ENCODE measurements at regions not wholly inside any gene's neighbourhood (a gene's known extent, or its start where the extent isn't known, plus 50 kb on each side); places are given as distances from the start of the nearest gene placed in this dataset.

- DNase-seq, result no peak
Observed at GRCh38 chr10:29924436-29924835, 134.9 kb downstream of the JCAD start.

DNA sequence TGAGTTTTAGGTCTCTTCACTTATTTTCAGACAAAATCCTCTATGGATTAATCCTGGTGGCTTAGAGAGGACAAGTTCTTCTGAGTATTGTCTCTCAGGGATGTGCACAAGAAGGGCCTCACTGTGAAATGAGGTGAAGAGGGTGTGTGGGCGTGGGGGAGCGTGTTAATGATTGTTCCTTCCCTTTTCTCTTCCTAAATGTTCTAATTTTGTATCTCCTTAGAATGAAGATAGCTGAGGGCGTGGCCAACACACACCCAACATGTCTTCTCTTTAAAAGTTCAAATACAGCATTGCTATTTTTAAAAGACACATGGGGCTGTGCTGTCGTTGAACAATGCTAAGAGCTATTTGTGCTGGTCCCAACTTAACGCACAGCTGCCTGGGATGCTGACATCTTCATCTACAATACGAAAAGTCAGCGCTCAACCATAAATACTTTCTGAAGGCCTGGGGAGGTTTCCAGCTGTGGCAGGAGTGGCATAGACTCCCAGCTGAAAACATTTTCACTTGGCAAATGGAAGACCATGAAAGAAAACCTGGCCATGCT is 135.9 kb downstream of the JCAD start:
- no peak for DNase-seq

DNA sequence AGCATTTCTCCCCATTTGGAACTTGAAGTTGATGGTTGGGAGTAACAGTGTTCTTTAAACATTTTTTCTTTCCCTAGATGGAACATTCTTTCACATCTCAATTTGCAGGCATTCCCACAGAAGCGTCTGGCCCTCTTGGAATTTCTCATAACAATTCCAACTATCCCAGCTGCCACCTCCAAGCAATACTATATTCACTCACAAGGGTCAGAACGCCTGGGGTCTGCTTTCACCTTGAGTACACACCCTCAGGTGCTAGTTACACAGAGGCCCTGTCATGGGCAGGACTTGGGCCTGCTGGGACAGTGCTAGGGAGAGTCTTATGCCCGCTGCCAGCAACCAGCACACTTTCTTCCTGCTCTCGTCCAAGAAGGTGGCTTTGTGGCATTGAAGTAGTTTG is 136.5 kb downstream of the JCAD start:
- DNase-seq, result no peak

- no peak for DNase-seq
Observed at GRCh38 chr10:29922226-29922625, 137.2 kb downstream of the JCAD start.

- no peak for DNase-seq
Observed at GRCh38 chr10:29921071-29921446, 138.3 kb downstream of the JCAD start.

DNA sequence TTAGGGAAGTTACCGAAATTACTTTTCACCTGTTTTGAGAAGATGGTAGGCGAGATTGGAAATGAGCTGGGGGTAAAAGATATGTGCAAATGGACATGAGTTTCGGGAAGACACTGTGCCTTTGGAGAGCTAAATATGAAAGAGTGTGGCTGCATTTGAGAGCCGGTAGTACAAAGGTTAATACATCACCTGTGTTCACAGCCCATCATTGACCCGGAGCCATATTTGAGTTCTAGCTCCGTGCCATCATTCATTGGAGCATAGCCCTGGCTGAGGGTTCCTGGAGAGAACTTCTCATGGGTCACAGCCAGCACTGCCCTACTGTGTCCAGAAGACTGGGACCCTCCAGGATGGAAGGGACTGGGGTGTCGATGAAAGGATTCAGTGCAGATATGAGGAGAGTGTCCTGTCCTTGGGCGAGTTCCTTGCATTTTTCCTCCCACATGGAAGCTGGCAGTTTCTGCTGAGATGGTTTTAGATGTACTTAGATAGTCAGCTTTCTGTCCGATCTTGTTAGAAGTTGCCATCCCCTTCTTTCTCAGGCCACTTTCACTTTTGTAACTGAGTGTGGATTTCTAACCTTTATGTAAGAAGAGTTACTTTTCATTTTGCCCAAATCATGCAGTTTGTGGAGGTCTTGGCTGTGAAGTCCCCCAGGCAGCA is 138.8 kb downstream of the JCAD start:
- DNase-seq, result no peak

GRCh38 chr10:29918623-29919400 is 140.6 kb downstream of the JCAD start:
- DNase-seq, result no peak

GRCh38 chr10:29917311-29917710 is 142.1 kb downstream of the JCAD start:
- DNase-seq, result no peak

DNA sequence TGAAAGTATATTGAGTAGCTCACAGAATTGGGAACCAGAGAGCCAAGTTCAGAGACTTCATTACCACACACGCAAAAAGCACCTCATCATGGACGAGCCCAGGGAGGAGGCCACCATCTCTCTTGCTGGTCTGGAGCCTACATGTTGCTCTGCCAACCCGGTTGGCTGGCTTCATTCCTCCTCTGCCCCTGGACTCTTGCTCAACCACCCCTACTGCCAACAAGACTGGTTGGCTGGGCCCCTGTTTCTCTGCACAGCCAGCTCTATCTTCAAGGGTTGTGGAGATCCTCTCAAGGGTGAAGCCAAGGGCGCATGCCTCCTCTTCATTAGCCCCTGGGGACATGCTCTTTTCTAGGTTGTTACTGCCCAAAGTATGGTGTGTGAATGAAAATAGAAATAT is 142.7 kb downstream of the JCAD start:
- no peak for DNase-seq

DNA sequence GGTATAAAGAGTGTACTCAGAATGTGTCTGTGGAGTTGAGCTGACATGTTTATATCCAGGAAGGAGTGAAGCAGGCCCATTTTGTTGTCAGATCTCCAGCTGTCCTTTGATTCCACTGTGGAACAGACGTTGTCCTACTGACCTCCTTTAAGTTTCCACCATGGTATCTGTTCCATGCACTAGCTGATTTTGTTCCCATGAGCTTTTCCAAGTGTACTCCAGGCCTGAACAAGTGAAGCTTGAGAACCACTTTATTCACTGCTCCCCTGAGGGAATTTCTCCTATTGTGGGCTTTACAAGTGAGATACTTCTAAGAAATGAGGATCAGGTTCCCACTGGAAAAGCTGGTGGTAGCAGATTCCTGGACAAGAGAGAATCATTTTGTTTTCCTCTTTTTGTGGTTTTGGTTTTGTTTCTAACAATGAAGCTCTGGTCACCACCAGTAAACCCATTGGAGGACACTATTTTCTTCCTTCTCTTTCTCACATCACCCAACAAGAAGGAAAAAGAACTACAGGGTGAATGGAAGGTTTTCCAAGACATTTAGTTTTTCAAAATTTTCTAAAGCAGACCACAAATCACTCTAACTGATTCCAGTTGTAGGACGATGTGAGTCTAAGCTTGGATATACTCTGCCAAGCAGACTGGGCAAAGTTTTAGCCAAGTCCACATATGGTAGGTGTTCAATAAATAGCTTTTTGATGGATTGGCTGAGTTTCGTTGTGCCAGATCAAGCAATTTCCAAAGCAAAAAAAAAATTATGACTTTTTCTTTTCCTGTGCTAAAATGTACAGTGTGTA is 144.2 kb downstream of the JCAD start:
- DNase-seq, result no peak

DNA sequence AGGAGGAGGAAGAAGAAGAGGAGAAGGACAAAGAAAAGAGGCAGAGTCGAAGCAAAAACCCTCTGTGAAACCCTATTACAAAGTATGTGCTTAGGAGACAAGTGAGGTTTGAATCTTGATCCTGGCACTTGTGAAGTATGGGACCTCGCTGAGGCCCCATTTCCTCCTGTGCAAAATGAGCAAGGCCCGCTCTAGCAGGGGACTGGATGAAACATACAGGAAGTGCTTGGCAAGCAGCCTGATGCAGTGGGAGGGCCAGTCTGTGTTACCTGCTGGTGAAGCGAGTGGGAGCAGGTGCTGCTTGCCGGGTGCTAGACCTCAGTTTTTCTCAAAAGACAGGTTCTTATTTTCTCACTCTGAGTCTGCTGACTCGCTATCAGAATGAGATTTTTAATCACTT is 150.4 kb downstream of the JCAD start:
- no peak for DNase-seq

GRCh38 chr10:29900865-29901264 is 158.5 kb downstream of the JCAD start:
- DNase-seq, result no peak

GRCh38 chr10:29897999-29898716 is 161.2 kb downstream of the JCAD start:
- DNase-seq, result no peak

DNA sequence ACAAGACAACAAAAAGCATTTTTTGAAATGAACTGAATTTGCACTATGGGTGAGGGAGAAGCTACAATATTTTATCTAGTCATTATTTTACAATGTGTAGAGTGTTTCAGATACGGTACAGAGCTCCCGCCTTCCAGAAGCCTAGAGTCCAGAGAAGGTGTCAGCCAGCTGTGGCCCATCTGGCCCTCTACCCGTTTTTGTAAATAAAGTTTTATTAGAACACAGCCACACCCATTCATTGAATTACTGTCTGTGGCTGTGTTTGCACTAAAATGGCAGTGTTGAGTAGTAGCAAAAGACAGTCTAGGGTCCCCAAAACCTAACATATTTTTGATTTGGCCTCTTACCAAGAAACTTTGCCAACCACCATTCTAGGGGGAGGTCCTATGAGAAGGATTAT is 162.0 kb downstream of the JCAD start:
- no peak for DNase-seq

DNA sequence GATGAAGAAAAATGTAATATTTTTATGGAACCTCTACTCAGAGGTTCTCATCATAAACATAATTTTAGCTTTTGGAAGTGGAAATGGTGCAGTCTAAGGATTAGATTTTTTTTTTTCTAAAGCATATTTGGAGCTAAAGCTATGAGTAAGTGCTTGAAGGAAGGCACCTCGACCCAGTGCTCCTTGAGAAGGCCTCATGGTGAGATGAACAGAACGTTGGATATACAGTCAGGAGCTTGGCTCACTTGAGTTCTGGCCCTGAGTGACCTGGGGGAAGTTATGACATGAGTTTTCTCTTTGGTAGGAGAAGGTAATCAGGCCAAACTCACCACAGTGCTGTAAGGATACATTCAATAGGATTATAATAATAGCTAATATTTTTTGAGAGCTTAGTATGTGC is 163.3 kb downstream of the JCAD start:
- no peak for DNase-seq

- no peak for DNase-seq
Observed at GRCh38 chr10:29895456-29895855, 163.9 kb downstream of the JCAD start.

DNA sequence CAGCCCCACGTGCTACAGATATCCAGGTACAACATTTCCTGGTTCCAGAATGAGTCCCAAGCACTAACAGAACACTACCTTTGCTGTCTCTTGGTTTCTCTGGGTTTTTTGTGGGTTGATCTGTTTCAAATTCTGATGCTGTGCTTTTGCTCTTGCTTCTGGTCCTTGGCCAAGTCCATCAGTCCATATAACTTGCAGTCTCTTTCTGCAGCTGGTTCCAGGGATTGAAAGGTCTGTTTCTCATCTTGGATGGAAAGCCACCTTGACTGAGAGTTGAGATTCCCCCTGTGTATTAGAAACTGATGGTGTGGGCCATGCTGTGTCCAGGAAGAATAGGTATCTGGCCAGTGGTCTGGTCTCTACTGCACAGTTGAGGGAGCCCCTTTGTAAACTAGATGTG is 171.1 kb downstream of the JCAD start:
- DNase-seq, result no peak

DNA sequence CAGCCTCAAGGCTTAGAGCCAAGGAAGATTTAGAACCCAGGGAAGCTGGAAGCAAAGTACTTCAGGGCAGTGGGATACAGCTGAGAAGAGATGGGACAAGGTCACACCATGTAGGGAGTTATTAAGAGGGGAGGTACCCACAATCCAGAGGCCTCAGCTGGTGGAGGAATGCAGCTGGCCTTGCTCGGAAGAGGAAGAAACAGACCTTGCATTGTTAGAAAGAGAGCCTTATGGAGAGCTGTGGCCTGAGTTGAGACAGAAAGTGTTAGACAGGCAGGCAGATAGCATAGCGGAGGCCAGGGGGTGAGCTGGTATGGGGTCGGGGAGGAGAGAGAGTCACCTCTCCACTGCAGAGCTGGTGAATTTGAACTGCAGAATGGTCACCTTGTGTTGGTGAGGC is 173.1 kb downstream of the JCAD start:
- no peak for DNase-seq

- DNase-seq, result no peak
Observed at GRCh38 chr10:29883231-29883630, 176.2 kb downstream of the JCAD start.

- DNase-seq, result no peak
Observed at GRCh38 chr10:29882766-29883165, 176.6 kb downstream of the JCAD start.

DNA sequence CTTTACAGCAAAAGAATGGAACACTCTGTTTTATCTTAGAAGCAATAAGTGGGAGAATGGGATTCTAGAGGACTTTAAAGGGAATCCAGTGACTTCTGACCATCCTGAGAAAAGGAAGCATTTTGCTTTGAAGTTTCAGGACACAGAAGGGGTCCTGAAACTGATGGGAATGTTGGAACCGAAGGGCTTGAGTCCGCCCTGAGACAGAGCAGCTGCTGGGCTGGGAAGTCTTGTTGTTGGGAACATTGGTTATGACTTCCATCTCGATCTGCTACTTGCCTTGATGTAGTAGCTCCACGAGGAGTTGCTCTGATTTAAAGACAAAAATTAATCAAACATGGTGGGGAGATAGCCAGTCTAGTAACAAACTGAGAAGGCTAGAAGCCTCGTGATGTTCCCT is 177.6 kb downstream of the JCAD start:
- DNase-seq, result no peak

GRCh38 chr10:29881336-29881771 is 178.0 kb downstream of the JCAD start:
- no peak for DNase-seq

GRCh38 chr10:29880856-29881255 is 178.5 kb downstream of the JCAD start:
- DNase-seq, result no peak

Measured in stimulated activated CD8-positive, alpha-beta memory T cell treated with anti-CD3 and anti-CD28 coated beads, Interleukin-4, amount 100 ng/mL, for 48 hours (primary cell).